NCI-H187 (cell line): ENCODE measurements at regions not wholly inside any gene's neighbourhood (a gene's known extent, or its start where the extent isn't known, plus 50 kb on each side); places are given as distances from the start of the nearest gene placed in this dataset.

Experiments
- DNase-seq, 2 experiments: peaks; one replicate each; lab custom pipeline; 2025; lab: John Stamatoyannopoulos, UW

DNA sequence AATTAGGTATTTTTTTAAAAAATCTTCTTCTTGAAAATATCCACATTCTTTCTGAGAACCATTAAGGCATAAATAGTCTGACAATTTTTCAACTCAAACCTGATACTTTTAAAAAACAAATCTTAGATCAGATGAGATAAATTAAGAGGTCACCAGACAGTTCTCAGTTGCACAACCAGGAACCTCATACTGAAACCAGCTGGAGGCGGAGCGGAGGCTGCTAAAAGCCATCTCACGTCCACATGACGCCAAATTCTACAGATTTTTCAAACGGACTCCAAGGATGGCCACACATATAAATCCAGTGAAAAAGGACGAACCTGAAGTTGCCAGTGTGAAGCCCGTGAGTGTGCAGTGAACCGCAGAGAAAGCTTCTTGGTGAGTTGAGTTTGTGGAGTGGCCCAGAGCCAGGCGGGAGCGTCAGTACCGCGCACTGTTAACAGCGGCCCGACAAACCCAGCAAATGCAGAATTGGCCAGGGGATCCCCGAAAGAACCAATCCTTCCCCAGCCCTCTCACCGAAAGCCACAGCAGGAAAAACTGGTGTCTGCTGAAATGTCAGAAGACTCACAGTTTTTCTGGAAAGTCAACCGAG lies 53.1 kb upstream of the BBS5 start:
- DNase-seq = no peak

DNA sequence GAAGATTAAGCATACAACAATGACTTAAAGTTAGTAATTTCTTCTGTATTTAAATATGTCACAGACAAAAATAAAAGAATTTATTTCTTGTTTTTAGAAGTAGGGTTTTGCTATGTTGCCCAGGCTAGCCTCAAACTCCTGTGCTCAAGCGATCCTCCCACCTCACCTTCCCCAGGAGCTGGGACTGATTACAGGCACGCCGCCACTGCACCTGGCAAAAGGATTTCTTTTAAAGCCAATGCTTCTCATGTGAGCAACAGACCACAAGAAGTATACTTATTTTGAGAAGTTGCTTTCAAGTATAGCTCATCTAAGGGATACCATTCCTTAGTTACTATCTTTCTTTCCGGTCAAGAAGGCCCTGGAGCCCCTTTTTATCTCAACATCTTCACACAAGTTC lies 57.2 kb upstream of the BBS5 start:
- DNase-seq = no peak

DNA sequence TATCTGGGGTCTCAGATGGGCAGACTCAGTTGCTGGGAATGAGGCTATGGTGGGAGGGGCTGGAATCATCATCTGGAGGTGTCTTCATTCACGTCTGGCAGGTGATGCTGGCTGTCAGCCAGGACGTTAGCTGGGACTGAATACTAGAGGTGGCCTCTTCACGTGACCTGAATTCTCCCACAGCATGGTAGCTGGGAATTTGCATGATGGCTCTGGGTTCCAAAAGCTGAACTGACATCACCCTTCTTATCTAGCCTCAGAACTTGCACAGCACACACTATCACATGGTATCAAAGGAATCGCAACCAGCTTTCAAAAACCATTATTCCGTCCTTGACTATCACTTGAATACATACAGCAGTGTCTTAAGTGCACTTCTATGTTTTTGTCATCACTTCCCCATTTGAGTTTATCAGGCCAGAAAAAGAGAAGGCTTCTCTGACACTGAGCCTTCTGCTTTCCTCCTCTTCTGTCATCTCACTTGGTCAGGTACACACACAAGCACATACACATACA lies 53.0 kb upstream of the LRP2 start:
- DNase-seq = peak in 1 of 2 experiments; percentile 40
